ENCODE measurements at regions not wholly inside any gene's neighbourhood (a gene's known extent, or its start where the extent isn't known, plus 50 kb on each side); places are given as distances from the start of the nearest gene placed in this dataset.

DNA sequence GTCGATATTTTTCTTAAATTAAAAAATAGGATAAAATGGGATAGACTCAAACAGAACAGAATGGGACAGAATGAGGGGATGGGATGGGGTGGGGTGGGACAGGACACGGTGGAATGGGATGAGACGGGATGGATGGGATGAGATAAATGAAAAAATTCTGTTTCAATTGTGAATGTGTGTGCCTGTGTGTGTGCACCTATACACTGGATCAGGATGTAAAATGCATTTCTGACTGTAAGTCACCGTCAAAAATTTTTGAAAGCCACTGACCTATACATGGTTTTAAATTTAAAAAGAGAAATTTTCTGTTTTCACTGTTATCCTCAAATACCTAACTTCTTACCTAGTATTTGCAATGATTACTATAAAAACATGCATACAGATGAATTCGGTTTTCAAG, 108.7 kb upstream of the UBE2E2 start:
- DNase-seq (ENCODE audit: low read depth, low spot score): no peak
- in situ Hi-C loops (cut with HindIII; ENCODE audit: low pct_unique_long_range_greater_than_20kb, low sequenced_read_pairs): no loop called here

DNA sequence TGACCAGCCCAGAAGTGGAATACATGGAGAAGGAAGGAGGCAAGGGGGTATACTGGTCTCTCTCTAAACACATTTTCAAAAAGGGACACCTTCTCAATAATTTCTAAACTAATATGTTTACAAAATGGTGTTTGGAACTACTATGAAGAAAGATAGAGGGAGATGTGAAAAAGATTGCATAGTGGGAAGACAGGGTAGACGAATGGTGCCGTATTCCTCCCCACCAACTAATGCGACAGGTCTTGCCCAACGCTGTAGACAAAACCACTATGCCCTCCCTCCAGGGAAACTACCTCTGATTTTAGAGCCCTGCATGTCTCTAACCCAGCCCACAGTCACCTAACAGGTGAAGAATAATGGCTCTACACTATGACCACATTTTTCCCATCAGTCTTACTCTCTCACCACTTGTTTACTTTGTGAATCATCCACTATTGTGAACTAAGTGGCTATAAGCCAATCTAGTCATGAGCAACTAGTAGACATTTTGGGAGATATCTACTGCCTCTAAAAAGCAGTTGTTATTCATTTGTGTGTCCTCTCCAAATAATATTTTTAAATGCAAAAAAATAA, 108.2 kb upstream of the UBE2E2 start:
- DNase-seq (ENCODE audit: low read depth, low spot score): no peak
- in situ Hi-C loops (cut with HindIII; ENCODE audit: low pct_unique_long_range_greater_than_20kb, low sequenced_read_pairs): no loop called here

DNA sequence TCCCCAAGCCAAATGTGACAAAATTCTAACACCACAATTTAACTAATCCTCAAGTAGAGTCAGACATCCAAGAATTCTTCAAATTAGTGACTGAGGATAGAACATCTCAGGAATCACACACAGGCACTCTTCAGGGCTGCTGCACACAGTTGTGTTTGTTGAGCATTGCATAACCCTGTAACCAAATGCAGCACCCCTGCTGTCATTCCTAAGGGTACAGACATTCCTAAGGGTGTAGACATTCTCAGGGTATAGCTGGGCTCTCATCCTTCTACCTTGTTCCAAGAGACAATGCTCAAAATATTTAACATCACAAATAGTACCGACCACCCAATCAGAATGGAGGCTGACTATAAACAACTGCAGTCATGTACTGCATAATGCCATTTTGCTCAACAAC, 107.1 kb upstream of the UBE2E2 start:
- in situ Hi-C loops (cut with HindIII; ENCODE audit: low pct_unique_long_range_greater_than_20kb, low sequenced_read_pairs): no loop called here
- DNase-seq (ENCODE audit: low read depth, low spot score): no peak

DNA sequence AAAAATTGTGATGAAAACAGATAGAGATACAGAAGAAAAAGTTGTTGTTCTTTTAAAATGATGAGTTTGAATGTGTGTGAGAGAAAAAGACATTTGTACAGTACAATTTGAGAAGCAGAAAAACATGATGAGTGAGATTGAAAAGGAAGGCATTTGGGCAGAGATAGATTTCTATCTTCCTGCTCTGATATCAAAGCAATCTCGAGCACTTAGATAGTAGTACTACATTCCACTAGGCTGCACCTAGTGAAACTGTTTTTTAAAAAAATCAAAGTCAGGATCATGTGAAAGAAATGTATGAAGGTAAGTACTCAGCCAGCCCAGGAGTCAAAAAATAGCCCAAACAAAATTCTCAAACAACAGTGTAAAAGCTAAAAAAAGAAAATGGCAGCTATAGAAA, 104.1 kb upstream of the UBE2E2 start:
- in situ Hi-C loops (cut with HindIII; ENCODE audit: low pct_unique_long_range_greater_than_20kb, low sequenced_read_pairs): no loop called here

DNA sequence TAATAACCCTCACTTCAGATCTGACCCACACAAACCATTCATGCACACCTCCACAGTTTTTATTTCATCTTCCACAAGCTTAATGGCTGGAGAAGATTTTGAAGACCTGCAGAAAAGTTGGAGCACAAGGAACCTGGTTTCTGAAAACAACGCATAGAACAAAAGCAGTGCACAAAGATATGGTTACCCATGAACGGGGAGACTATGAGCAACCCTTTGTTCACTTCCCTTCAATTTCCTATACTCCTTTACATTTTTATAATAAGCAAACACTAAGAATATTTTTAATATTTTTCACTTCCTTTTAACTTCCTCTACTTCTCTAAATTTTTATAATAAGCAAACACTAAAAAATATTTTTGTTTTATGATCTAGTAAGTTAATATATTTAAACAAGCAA, 103.5 kb upstream of the UBE2E2 start:
- in situ Hi-C loops (cut with HindIII; ENCODE audit: low pct_unique_long_range_greater_than_20kb, low sequenced_read_pairs): no loop called here
- no peak for DNase-seq (ENCODE audit: low read depth, low spot score)

More for the DNA sequence above, 104.1 kb upstream of the UBE2E2 start:
- no peak for DNase-seq (ENCODE audit: low read depth, low spot score)

DNA sequence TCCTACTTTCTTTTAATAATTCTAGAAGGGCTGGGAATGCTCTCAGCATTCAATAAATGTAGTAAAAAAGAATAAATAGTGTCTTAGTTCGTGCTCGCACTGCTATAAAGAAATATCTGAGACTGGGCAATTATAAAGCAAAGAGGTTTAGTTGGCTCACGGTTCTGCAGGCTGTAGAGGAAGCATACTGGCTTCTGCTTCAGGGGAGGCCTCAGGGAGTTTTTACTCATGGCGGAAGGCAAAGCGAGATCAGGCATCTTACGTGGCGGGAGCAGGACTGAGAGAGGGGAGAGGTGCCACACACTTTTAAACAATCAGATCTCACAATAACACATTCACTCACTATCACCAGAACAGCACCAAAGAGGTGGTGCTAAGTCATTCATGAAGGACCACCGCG, 103.0 kb upstream of the UBE2E2 start:
- DNase-seq (ENCODE audit: low read depth, low spot score): no peak
- in situ Hi-C loops (cut with HindIII; ENCODE audit: low pct_unique_long_range_greater_than_20kb, low sequenced_read_pairs): no loop called here

DNA sequence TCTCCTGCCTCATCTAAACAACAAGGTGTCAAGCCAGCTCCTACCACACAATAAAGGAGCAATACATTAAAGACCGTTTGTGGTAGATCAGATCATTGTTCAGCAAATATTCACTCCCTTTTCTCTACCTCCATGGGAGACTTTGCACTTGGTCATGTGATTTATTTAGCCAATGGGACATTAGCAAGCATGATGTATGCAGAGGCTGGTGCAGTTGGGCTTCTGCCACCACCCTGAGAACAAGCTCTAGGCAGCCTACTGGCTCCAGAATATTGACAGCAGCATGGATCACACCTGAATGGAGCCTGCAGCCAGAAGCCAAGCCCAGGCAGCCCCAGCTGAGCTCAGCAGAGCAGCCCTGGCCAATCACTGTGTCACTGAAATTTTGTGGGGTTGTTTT, 99.4 kb upstream of the UBE2E2 start:
- no peak for DNase-seq (ENCODE audit: low read depth, low spot score)
- in situ Hi-C loops (cut with HindIII; ENCODE audit: low pct_unique_long_range_greater_than_20kb, low sequenced_read_pairs): no loop called here

DNA sequence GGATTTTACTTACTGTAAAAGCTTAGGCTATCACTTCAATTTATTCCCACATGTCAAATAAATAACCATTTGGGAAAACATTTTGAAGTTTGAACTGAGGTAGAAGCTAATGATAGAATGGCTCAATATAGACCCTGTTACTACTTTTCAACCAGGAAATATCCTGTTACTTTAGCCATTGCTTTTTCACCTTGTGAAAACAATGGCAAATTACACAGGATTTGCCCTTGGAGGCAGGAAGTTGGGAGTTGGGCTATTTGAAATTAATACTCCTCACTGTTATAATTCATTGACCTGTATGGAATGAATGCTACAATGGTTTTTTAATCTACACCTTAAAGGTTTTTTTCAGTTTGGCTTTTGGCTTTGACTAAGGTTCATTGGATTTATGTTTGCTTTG, 98.1 kb upstream of the UBE2E2 start:
- in situ Hi-C loops (cut with HindIII; ENCODE audit: low pct_unique_long_range_greater_than_20kb, low sequenced_read_pairs): no loop called here
- no peak for DNase-seq (ENCODE audit: low read depth, low spot score)

DNA sequence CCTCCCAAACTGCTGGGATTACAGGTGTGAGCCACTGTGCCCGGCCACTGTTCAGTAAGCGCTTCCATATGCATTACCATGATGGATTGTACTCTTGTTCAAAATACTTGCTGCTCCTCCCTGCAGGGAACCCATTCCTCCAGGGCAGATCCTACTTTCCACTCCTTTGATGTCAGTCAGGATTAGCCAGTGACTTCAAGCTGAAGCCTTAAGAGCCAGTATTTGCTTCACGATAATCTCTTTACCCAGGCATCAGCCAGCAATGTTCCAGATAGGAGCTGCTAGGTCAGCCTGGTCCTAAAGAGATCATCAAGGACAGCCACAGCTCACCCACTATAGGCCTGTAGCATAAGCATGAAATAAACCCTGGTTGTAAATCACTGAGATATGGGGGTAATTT, 96.5 kb upstream of the UBE2E2 start:
- DNase-seq (ENCODE audit: low read depth, low spot score): no peak
- in situ Hi-C loops (cut with HindIII; ENCODE audit: low pct_unique_long_range_greater_than_20kb, low sequenced_read_pairs): no loop called here

DNA sequence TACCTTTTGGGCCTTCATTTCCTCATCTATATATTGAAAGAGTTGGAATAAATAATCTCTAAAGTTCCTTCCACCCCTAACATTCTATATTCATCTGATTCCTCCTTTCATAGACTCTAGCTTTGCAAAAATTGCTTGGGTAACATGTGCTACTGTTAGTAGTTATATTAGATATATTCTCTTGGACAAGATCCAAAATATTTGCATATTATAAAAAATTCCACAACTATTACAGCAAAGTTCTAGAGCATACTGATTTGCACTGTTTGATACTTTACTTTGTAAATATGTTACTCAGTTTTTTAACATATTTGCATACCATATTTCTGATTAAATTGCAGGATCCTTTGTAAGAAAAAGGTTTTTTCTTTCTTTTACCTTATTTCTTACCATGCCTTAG, 95.9 kb upstream of the UBE2E2 start:
- DNase-seq (ENCODE audit: low read depth, low spot score): no peak
- in situ Hi-C loops (cut with HindIII; ENCODE audit: low pct_unique_long_range_greater_than_20kb, low sequenced_read_pairs): no loop called here

DNA sequence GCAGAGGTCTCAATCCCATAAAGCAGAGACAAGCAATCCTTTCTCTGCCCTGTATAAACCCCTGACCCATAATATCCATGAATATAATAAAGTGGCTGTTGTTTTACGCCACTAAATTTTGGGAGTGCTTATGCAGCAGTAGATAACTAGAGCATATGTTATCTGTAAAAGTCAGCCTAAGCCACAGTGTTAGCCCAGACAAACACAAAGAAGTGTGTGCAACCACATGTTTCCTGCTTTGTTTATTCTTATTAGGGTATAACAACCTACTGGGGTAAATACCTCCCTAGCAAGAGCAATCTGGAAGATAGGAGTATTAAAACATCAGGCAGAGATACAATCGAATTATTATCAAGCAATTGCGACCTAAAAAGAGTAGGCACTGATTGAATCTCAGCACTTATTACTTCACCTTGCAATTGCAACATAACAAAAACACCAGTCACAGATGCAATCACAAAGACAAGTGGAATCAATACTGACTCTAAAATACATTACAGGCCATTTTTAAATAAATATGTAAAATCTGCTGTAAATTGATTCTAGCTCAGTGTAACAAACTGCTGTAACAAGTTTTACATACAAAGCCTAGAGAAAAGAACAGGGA, 94.6 kb upstream of the UBE2E2 start:
- DNase-seq (ENCODE audit: low read depth, low spot score): no peak
- in situ Hi-C loops (cut with HindIII; ENCODE audit: low pct_unique_long_range_greater_than_20kb, low sequenced_read_pairs): no loop called here

DNA sequence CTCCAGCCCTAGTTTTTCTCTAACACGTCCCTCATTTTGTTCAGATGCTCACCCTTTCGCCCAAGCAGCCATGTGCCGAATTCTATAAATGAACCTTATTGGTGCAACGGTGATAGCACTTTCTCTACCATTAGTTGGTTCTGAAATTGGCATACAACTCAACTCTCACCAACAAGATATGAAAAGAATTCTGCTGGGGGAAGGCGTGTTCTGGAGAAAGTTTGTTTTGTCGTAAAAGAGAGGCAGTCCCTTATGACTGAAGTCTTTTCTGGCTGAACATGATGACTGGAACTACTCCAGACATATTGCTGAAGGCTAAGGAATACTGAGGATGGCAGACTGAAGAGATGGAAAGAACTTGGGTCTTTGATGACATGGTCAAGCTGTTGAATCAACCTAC, 91.8 kb upstream of the UBE2E2 start:
- DNase-seq (ENCODE audit: low read depth, low spot score): no peak

DNA sequence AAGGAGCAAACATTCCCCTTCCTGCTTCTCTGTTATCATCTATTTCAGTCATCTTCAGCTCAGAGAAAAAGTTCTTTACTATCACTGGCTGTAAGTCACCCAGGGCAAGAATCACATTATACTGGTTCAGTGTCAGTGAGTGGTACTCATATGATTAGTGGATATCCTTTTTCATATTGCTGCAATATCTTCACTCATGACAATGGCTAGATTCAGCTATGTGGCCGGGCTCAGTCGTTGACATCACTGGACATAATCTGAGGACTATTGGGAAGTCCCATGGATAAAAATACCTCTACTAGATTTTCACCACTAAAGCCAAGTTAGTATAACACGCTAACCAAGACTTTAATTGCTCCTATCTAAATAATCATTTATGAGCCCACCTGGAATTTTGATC, 91.3 kb upstream of the UBE2E2 start:
- in situ Hi-C loops (cut with HindIII; ENCODE audit: low pct_unique_long_range_greater_than_20kb, low sequenced_read_pairs): no loop called here
- peak; percentile 33 for DNase-seq (ENCODE audit: low read depth, low spot score)

More for the DNA sequence above, 91.8 kb upstream of the UBE2E2 start:
- in situ Hi-C loops (cut with HindIII; ENCODE audit: low pct_unique_long_range_greater_than_20kb, low sequenced_read_pairs): no loop called here

DNA sequence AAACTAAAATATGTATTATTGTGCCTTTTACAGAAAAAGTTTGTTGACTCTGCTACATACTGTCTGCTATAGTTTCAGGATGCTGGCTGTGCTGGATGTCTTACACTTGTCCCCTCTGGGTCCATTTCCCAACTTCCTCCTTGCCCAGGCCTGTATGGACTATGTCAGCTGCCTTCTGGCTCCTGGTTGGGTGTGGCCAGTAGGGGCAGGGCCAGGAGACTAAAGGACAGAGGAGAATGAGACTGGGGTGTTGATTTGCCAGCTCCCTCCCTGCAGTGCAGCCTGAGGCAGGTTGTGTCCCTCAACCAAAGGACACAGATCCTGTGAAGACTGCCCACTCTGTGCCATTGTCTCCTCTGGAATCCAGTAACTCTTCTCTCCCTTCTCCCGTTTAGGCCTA, 90.6 kb upstream of the UBE2E2 start:
- in situ Hi-C loops (cut with HindIII; ENCODE audit: low pct_unique_long_range_greater_than_20kb, low sequenced_read_pairs): no loop called here
- no peak for DNase-seq (ENCODE audit: low read depth, low spot score)

DNA sequence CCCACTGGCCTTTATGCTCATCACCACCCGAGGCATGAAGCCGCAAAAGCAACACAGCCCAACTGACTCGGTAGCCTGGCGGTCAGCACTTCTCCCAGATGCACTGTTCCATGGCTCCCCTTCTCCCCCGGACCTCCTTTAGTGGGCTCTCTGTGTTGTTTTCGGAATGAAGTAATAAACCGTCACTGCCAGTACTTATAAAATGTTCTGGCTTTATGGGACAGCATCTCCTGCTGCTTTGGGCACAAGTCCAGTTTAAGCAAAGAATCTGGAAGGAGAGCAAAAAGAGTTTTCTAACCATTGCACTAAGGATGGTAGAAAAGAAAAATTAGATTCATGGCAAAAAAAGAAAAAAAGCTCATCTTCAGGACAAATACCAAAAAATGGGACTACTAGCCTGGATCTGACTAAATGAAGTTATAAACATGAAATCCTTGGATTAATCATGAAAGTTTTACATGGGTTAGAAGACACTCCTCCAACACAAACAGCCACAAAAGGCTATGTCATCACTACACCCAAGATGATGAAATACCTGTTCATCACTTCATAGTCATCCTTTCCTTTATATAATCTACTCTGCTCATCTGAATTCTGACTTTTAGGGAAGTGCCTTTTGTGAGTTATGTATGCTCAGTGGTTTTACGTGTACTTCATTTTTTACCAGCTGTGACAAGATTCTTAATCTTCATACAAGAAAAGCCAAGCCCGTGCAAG, 89.5 kb upstream of the UBE2E2 start:
- no peak for DNase-seq (ENCODE audit: low read depth, low spot score)
- in situ Hi-C loops (cut with HindIII; ENCODE audit: low pct_unique_long_range_greater_than_20kb, low sequenced_read_pairs): no loop called here

DNA sequence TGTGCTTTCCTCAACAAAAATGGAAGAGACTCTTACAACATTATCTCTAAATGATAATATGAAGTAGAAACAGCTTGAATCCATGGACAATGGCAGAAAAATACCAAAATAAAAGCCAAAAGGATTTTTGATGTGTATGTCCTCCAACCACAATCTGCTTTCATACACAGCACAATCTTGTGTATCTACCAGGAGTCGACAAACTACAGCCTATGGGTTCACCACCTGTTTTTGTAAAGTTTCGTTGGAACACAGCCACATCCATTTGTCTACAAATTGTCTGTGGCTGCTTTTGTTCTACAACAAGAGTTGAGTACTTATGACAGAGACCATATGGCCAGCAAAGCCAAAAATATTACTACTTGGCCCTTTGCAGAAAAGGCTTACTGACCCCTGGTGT, 88.7 kb upstream of the UBE2E2 start:
- no peak for DNase-seq (ENCODE audit: low read depth, low spot score)
- in situ Hi-C loops (cut with HindIII; ENCODE audit: low pct_unique_long_range_greater_than_20kb, low sequenced_read_pairs): no loop called here

DNA sequence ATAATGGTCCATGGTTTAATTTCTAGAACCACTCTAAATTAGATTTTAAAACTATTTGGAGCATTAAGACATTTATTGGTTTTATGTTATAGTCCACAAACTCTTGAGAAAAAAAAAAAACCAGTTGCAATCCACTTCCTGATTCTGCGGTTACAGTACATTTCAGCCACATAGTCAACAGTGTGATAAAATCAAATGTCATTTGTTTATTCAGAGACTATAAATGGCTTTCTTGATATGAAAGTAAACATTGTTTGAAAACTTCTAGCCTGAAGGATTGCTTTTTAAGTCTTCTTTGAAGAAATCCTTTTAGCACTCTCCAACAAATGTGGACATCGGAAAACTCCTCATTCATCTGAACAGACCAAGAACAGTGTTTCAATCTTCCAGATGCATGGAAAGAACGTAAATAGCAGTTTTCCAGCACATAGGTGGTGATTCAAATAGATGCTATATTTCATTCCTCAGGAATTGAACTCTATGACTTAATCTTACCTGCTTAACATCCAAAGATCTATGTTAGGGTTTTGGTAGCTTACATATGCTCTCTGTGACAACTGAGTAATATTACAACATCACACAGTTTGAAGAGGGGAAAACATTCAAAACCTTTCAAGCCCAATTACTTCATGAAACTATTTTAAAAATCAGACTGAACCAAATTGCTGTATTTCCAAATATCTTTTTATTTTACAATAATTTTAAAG, 87.8 kb upstream of the UBE2E2 start:
- in situ Hi-C loops (cut with HindIII; ENCODE audit: low pct_unique_long_range_greater_than_20kb, low sequenced_read_pairs): no loop called here
- peak; percentile 13 for DNase-seq (ENCODE audit: low read depth, low spot score)

DNA sequence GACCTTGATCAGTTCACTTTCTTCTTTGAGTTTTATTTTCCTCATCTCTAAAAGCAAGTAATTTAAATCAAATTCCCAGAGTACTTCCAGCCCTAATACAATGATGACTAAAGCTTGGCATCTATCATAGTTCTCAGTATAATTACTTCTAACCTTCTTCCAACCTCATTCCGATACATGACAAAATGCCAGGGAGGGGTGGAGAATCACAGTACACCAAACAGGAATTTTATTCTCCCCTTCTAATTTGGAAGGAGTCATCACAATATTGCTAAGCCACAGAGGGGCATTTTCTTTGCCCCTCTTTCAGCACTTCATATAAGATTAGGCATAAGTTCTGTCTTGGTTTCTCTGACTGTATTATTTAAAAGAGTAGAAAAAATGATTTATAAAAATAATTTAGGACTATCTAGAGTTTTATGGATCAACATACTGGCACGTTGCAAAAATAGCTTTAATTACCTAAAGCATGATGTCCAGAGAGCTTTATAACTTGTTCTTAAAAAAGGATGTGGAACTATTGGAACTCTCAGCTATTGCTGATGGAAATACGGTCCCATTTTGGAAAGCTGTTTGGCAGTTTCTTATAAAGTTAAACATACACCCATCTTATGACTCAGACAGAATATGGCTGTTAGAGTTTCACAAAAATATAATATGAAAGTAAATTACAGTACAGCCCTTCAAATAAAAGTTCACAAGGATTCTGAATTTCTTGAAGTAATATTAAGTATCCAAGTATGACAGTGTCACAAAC, 86.9 kb upstream of the UBE2E2 start:
- no peak for DNase-seq (ENCODE audit: low read depth, low spot score)
- in situ Hi-C loops (cut with HindIII; ENCODE audit: low pct_unique_long_range_greater_than_20kb, low sequenced_read_pairs): no loop called here

Data from SK-MEL-5 (cell line).